ENCODE measurements at regions not wholly inside any gene's neighbourhood (a gene's known extent, or its start where the extent isn't known, plus 50 kb on each side); places are given as distances from the start of the nearest gene placed in this dataset.

GRCh38 chr13:88103824-88104223, 432.7 kb downstream of the SLITRK5 start:
- no peak for DNase-seq

- DNase-seq, result no peak
These were observed 433.4 kb downstream of the SLITRK5 start for GRCh38 chr13:88104576-88104975.

GRCh38 chr13:88107570-88107969, 436.4 kb downstream of the SLITRK5 start:
- DNase-seq, result no peak

GRCh38 chr13:88112526-88112925, 441.4 kb downstream of the SLITRK5 start:
- no peak for DNase-seq

DNA sequence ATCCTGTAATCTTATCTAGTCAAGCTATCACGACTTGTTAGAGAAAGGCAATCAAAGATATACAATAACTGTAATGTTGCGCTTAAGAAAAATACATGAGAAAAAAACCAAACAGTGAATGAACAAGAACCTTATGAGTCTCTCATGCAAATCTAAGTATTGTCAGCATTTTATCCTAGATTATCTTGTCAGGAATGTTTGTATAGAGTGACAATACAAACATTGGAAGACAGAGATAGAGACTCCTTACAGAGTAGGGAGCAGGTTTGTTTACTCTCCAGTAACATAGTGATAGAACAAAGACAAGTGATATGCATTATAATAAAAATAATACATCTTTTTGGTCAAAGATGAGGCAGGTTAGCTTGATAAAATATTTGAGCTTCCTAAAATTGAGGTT, 444.8 kb downstream of the SLITRK5 start:
- no peak for DNase-seq

DNA sequence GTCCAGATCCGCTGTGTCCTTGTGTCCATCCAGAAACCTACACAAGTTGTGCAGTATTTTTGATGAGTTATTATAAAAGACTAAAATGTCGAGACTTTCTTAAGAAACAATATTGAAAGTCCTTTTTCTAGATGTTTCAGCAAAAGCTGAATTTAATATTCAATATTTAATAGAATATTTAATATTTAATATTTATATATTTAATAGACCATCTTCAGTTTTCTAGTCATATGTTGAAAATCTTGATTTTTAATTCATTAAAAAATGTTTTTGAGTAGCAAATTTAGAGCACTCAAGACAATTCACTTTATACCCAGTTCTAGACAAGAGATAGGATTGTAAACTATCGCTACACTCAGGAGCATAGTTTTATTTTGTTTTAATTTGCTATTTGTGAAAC, 447.8 kb downstream of the SLITRK5 start:
- DNase-seq, result no peak

- no peak for DNase-seq
These were observed 453.0 kb downstream of the SLITRK5 start for GRCh38 chr13:88124142-88124541.

- no peak for DNase-seq
These were observed 453.9 kb downstream of the SLITRK5 start for GRCh38 chr13:88125055-88125454.

DNA sequence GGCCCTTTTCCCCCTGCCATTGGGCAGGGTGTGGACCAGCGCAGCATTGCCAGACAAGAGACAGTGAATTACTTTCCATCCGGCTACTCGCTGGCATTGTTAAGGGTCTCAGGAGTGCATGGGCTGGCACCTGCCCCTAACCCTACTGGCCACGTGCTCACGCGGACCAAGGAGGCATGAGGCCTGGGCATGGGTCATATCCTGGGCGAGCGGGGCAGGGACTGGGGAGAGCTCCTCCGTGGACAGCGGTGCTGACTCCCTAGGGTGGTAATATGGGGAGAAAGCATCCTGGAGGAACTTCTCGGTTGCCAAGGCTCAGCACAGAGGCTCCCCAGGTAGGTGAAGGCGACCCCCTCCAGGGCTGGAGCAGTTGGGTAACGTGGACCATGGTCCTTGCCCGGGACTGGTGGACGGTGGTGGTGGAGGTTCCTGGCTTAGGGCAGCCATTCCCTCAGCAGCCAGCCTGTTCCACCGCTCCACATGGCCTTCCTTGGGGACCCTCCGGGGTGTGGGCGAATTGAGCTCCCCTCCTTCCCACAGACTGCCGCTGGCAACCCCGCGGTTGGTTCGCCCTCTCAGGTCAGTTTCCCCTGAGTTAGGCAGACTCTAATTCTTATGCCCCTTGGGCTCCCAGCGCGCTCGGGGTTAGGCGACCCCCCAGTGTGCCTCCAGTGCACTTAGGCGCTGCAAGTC, 465.1 kb downstream of the SLITRK5 start:
- no peak for DNase-seq

DNA sequence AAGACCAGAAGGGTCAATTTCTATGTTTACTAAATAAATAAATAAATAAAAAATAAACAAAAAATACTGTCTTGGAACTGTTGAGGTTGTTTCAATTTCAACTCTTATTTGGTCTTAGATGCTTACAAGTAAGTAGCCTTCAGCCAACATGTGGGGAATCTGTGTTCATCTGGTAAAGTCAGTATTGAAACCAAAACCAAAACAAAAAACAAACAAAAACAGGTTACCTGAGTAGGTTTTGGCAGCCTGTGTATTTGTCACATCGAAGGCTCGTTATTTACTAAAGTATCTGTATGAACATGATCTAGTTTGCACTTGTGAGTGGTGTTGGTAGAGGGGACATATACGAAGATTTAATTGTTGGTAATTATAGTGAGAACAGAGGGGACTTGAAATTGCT, 471.5 kb downstream of the SLITRK5 start:
- no peak for DNase-seq

DNA sequence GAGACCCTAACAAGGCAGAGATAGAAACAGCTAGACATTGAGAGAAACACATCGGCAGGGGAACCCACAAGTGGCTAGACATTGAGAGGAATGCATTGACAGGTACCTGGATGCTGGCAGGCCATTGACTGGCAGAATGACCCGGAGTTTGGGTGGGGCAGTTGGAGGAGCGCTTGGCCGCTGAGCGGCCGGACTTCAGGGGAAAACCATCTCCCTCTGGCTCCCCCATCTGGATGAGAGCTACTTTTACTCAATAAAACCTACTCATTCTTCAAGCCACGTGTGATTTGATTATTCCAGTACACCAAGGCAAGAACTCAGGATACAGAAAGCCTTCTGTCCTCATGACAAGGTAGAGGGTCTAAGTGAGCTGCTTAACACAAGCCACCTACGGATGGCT, 473.4 kb downstream of the SLITRK5 start:
- DNase-seq, result no peak

DNA sequence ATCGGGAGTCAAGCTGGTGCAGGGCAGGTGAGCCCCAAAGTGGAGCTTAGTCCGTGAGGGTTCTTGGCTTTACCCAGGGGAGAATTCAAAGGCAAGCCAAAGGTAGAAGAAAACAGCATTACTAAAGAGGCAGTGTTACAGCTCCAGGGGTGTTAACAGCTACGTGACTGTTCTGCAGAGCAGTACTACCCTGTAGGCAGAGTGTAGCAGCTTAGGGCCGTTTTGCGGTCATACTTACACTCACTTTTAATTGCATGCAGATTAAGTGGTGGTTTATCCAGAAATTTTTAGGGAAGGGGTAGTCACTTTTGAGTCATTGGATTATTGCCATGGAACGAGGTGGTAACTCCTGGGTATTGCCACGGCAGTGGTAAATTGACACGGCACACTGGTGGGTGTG, 482.2 kb downstream of the SLITRK5 start:
- no peak for DNase-seq

GRCh38 chr13:88154001-88154400, 482.8 kb downstream of the SLITRK5 start:
- no peak for DNase-seq

DNA sequence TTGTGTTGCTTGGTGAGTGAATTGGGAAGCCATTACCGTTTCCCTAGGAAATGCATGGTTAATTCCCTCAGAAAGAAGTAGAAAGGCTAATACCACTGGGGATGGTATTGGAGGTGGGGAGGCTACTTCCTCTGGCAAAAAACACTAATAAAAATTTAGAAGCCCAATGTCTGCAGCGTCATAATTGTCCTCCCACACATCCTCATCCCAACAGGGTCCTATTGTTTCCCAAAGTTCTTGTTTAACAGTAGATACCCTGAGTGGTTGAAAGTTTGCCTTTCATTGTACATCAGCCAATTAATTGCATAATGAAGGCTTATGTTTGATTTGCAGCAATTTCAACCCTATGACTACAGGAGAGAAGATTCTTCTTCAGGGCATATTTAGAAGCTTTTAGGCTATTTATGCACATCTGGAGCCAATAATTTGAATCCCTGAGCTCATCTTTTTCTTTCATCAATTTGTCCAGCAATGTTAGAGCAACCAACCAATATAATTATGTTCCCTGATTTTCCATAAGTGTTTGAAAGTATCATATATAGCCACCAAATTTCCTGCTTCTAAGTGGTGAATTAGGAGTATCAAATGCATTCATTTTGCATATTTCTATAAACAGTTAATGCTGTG, 491.0 kb downstream of the SLITRK5 start:
- DNase-seq, result no peak

DNA sequence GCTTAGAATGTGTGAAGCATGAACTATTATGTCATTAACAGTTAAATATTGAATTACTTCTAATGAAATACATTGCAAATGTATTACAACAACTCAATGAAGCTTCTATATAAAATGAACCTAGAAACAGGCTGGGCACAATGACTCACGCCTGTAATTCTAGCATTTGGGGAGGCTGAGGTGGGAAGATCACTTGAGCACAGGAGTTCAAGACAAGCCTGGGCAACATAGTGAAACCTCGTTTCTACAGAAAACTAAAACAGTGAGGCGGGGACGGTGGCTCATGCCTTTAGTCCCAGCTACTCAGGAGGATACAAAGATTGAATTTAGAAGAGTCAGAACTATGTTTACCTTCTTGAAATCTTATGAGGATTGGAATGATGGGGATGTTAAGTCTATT, 505.1 kb downstream of the SLITRK5 start:
- DNase-seq, result no peak

GRCh38 chr13:88183440-88183839, 512.3 kb downstream of the SLITRK5 start:
- no peak for DNase-seq

GRCh38 chr13:88188986-88189385, 517.8 kb downstream of the SLITRK5 start:
- DNase-seq, result no peak

- DNase-seq, result no peak
These were observed 518.6 kb downstream of the SLITRK5 start for GRCh38 chr13:88189728-88190127.

DNA sequence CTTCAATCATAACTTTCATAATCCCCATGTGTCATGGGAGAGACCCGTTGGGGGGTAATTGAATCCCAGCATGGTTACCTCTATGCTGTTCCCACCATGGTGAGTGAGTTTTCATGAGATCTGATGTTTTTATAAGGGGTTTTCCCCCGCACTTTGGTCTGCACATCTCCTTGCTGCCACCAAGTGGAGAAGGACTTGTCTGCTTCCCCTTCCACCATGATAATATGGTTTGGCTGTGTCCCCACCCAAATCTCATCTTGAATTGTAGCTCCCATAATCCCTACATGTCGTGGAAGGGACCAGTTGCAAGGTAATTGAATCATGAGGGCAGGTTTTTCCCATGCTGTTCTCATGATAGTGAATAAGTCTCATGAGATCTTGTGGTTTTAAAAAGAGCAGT, 524.9 kb downstream of the SLITRK5 start:
- no peak for DNase-seq

DNA sequence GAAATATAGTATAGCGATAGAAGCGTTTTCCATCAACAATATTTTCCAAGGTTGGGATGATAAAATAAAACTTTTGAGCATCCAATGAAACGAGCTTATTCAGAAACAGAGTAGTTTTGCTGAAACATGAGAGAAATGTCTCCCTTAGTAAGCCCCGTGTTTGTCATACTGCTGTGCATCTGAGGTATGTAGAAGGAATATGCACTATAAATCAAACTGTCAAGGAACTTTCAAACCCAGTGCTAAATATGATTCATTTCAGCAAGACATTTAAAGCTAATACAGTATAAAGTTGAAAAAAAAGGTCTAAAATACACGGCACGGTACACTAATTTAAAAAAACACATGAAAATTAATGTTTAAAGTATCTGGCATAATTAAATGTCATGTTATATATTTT, 546.2 kb downstream of the SLITRK5 start:
- no peak for DNase-seq

- no peak for DNase-seq
These were observed 546.7 kb downstream of the SLITRK5 start for GRCh38 chr13:88217883-88218282.

- no peak for DNase-seq
These were observed 552.8 kb downstream of the SLITRK5 start for GRCh38 chr13:88223958-88224357.

- DNase-seq, result no peak
These were observed 564.3 kb downstream of the SLITRK5 start for GRCh38 chr13:88235441-88235840.

DNA sequence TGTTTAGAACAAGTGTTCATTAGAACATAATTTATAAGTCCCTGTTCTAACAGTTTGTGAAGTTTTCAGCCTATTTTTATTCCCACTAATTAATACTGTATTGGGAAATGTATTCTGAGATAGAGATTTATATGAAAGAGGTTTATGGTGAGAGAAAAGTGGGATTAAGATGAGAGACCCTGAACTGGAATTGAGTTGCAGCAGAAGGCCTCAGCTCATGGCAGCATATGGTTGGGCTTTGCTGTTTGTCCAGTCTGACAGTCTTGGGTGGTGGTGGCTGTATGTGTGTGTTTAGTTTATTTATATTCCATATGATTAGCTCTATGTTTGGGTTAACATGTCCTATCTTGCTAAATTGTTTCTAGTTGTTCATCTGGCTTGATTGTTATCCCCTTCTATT, 575.1 kb downstream of the SLITRK5 start:
- DNase-seq, result no peak

GRCh38 chr13:88248393-88248792, 577.2 kb downstream of the SLITRK5 start:
- no peak for DNase-seq

All from cerebellar nuclear complex (tissue), 1 donor.